BJ (cell line): ENCODE measurements at regions not wholly inside any gene's neighbourhood (a gene's known extent, or its start where the extent isn't known, plus 50 kb on each side); places are given as distances from the start of the nearest gene placed in this dataset.

ENCODE experiments used
- CTCF ChIA-PET: fragments of 350-600 bp; formaldehyde crosslinking; extraction: SDS; loops from one replicate; lab custom pipeline; 2021; ENCODE audit warnings: antibody characterized with exemption, inconsistent platforms; lab: Yijun Ruan, JAX
- POLR2A ChIA-PET: fragments of 300-600 bp; sonication (Branson Sonifier 250); formaldehyde crosslinking; extraction: SDS; loops from one replicate; lab custom pipeline; 2021; ENCODE audit warnings: antibody characterized with exemption; lab: Charles Lee
- DNase-seq: peaks from one replicate; pipeline ENCODE4 v3.0.0-alpha.2; 2011; ENCODE audit warnings: low read depth
- H3K27me3 ChIP-seq: 2 replicates; pipeline ENCODE4 v1.6.0; 2011; ENCODE audit warnings: low read length; ENCODE audit not compliant: control insufficient read depth, insufficient read depth
- H3K36me3 ChIP-seq: 2 replicates; pipeline ENCODE4 v1.5.1; 2011; ENCODE audit warnings: low read length; ENCODE audit not compliant: control insufficient read depth, insufficient read depth
- H3K4me3 ChIP-seq: 2 replicates; pipeline ENCODE4 v1.5.1; 2011; ENCODE audit warnings: low read depth, mild to moderate bottlenecking, control low read depth, low read length
- CTCF ChIP-seq: IDR thresholded peaks from 2 replicates; pipeline ENCODE4 v1.5.1; 2011; ENCODE audit warnings: low read depth, mild to moderate bottlenecking, control low read depth, inconsistent platforms, low read length, moderate library complexity; ENCODE audit not compliant: insufficient read depth

GRCh38 chr12:63319386-63319785 lies 168.4 kb upstream of the AVPR1A start:
- TF ChIP-seq CTCF: no peak
- CTCF ChIA-PET: no interaction called here
- POLR2A ChIA-PET: no interaction called here
- 0 out of 2 replicates have a peak, but pooled peaks cover 1% of the 10 kb centered on the region for H3K27me3 ChIP-seq
- no peak for DNase-seq
- H3K36me3 ChIP-seq: no peaks in the 10 kb centered on the region
- no peak overlapping the region for H3K4me3 ChIP-seq

DNA sequence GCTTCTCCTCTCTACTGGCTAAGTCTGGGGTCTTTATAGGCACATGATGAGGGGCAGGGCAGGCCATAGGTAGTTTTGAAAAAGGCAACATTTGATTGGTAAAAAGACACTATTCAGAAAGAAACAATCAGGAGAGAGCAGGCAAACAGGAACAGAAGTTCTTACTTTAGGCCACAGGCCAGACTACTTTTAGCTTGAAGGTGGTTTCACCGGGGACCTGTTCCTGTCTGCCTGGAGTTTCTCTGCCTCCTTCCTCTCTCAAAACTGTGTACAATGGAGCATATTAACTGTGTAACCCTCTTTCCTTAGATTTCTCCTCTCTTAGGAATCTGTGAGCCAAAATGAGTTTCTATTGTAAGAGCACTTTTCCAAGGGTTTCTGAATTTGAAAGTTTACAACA lies 167.9 kb upstream of the AVPR1A start:
- CTCF ChIA-PET: no interaction called here
- POLR2A ChIA-PET: no interaction called here
- Histone ChIP-seq H3K36me3 (no peaks in the 10 kb centered on the region), H3K27me3 (0 out of 2 replicates have a peak, but pooled peaks cover 1% of the 10 kb centered on the region), H3K4me3 (no peak overlapping the region)
- TF ChIP-seq CTCF: no peak
- DNase-seq: no peak

DNA sequence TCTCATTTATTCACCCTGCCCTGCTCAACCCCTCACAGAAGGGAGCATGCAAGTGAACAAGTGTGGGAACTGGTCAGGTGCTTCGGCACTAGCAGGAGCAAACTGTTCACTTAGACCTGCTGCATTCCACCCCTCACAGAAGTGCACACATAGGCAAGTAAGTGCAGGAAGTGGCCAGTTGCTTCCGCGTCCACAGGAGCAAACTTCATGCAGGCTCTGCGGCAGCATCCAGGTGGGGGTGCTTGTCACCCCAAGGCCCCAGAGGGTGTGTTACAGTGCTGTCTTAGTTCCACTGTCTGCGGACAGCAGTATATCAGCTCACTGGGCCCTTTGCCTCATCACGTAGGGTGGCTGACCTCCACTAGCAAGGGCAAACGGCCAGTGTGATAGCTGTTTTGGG lies 167.3 kb upstream of the AVPR1A start:
- CTCF ChIA-PET: no interaction called here
- DNase-seq: no peak
- POLR2A ChIA-PET: no interaction called here
- Histone ChIP-seq H3K4me3 (no peak overlapping the region), H3K36me3 (no peaks in the 10 kb centered on the region), H3K27me3 (no peaks in the 10 kb centered on the region)
- no peak for TF ChIP-seq CTCF

DNA sequence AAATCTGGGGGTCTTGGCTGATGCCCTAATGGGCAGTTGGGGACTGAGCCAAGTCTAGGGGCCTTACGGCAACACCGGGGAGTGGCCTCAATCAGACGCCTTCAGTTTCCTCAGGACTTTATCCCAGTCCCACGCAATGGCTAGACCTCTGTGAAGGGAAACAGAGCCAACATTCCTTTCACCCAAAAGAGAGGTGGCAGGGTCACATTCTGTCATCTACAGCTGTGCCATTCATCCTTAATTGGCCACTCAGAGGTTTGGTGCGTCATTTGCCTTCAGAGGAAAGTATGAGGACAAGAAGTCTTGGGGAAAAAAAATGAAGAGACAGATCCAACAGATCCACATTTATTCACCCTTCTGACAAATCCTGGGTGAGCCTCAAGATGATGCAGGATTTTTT lies 166.9 kb upstream of the AVPR1A start:
- DNase-seq: no peak
- H3K4me3 ChIP-seq: no peak overlapping the region
- POLR2A ChIA-PET: no interaction called here
- no peaks in the 10 kb centered on the region for H3K27me3 ChIP-seq
- no peak for TF ChIP-seq CTCF
- H3K36me3 ChIP-seq: no peaks in the 10 kb centered on the region
- CTCF ChIA-PET: no interaction called here

GRCh38 chr12:63317286-63317846 lies 166.4 kb upstream of the AVPR1A start:
- no peak for DNase-seq
- TF ChIP-seq CTCF: no peak
- no peaks in the 10 kb centered on the region for H3K36me3 ChIP-seq
- H3K4me3 ChIP-seq: no peak overlapping the region
- H3K27me3 ChIP-seq: no peaks in the 10 kb centered on the region
- CTCF ChIA-PET: no interaction called here
- POLR2A ChIA-PET: no interaction called here
